PC-9 (cell line): ENCODE measurements at regions not wholly inside any gene's neighbourhood (a gene's known extent, or its start where the extent isn't known, plus 50 kb on each side); places are given as distances from the start of the nearest gene placed in this dataset.

Source experiments
- EZH2 ChIP-seq: fragments of 200-600 bp; sonication (generic); IDR thresholded peaks from 2 replicates; pipeline ENCODE4 v1.8.0; 2017; ENCODE audit warnings: antibody characterized with exemption, low read depth
- TF ChIP-seq, protein P1 (sequence below): fragments of 200-600 bp; sonication (generic); conservative IDR thresholded peaks from 2 replicates; pipeline ENCODE4 v1.6.1; 2017; ENCODE audit warnings: mixed run types, antibody characterized with exemption, mild to moderate bottlenecking, moderate library complexity

DNA sequence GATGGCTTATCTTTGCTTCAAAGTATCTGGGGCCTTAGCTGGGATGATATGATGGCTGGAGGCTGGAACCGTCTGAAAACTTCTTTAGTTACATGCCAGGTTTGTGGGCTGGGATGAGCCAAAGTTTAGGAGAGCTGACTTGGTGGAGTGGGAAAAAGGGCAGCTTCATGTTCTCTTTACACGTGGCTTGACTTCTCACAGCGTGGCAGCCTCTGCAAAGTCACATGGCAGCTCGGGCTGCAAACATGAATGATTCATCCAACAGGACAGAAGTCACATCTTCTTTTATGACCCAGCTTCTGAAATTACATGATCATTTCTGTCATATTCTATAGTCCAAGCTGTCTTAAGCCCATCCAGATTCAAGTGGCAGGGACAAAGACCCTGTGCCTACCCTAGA lies 176.0 kb downstream of the OLFM4 start:
- TF ChIP-seq, protein P1, sequence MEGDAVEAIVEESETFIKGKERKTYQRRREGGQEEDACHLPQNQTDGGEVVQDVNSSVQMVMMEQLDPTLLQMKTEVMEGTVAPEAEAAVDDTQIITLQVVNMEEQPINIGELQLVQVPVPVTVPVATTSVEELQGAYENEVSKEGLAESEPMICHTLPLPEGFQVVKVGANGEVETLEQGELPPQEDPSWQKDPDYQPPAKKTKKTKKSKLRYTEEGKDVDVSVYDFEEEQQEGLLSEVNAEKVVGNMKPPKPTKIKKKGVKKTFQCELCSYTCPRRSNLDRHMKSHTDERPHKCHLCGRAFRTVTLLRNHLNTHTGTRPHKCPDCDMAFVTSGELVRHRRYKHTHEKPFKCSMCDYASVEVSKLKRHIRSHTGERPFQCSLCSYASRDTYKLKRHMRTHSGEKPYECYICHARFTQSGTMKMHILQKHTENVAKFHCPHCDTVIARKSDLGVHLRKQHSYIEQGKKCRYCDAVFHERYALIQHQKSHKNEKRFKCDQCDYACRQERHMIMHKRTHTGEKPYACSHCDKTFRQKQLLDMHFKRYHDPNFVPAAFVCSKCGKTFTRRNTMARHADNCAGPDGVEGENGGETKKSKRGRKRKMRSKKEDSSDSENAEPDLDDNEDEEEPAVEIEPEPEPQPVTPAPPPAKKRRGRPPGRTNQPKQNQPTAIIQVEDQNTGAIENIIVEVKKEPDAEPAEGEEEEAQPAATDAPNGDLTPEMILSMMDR: no peak
- TF ChIP-seq EZH2: no peak
